GM19438 (cell line): ENCODE measurements at regions not wholly inside any gene's neighbourhood (a gene's known extent, or its start where the extent isn't known, plus 50 kb on each side); places are given as distances from the start of the nearest gene placed in this dataset.
"Not testable (repeated sequence)": the region's sequence is repeated elsewhere in the genome, so short reads cannot be mapped to it uniquely, and the experiment has no call there.

Source experiments
- ATAC-seq: cut with Tn5 transposase; IDR thresholded peaks from one replicate; pipeline ENCODE4 v1.9.1; 2021; ENCODE audit warnings: low read depth; ENCODE audit not compliant: unreplicated experiment

GRCh38 chr2:34001557-34001956 is 402.5 kb upstream of the FAM98A start:
- no peak for ATAC-seq

DNA sequence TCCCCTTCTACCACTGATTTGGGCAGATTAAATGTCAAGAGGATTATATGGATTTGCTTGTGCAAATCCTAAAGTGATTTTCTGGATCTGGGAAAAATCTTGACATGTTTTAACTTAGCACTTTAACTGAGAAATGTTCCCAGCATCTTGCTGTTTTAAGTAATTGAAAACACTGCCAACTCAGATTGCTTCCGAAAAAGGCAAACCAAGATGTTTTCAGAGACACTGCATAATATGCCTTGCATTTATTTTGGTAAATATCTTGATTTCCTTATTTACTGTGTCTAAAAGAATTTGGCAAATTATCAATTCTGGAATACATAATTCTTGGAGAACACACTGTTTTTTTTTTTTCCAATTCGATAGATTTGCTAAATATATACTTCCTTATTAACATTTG is 385.0 kb upstream of the FAM98A start:
- ATAC-seq: no peak

- ATAC-seq: no peak
Observed at GRCh38 chr2:33978471-33978870, 379.4 kb upstream of the FAM98A start.

DNA sequence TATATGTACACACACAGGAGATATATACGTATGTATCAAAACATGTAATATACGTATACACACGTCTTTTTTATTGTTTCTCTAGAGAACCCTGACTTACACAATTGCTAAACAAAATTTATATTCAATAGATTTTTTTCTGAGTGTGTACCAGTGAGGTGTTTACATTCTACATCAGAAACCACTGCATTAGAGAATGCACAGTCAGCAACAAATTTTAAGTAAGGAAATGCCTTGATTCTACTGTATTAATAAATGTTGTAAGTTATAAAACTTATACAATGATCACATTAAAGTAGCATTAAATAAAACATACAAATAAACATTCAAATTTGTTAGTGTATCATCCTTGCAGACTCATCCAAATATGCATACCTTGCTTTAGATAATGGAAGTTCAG is 376.4 kb upstream of the FAM98A start:
- ATAC-seq: no peak

GRCh38 chr2:33967103-33967502 is 368.0 kb upstream of the FAM98A start:
- no peak for ATAC-seq

GRCh38 chr2:33958591-33958990 is 359.5 kb upstream of the FAM98A start:
- ATAC-seq: no peak

- no peak for ATAC-seq
Observed at GRCh38 chr2:33949371-33949770, 350.3 kb upstream of the FAM98A start.

GRCh38 chr2:33946193-33946592 is 347.1 kb upstream of the FAM98A start:
- ATAC-seq: no peak

DNA sequence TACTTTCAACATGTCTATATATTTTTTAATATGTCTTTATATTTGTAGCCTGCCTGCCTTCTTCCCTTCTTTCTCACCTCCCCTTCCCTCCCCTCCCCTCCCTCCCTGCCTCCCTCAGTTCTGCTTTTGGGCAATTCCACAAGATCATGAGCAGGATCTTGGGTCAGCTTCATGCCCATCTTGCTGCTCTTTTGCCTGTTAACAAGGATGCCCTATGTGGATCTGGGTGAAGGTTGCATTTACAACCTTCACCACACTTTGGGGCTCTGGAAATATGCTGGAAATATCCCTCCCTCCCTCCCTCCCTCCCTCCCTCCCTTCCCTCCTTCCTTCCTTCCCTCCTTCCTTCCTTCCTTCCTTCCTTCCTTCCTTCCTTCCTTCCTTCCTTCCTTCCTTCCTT is 334.1 kb upstream of the FAM98A start:
- no peak for ATAC-seq

DNA sequence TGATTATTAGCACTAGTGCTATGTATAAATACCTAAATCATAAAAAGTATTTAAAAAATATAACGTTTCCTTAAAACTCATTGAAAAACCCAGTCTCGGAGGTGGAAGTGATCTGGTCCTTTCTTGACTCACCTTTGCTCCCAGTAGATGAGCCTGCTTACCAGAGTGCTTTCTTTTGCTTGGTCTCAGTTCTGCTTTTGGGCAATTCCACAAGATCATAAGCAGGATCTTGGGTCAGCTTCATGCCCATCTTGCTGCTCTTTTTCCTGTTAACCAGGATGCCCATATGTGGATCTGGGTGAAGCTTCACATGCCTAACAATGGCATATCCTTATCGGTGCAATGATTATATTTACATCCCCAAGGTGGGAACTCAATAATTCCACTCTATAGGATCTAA is 332.1 kb upstream of the FAM98A start:
- ATAC-seq: no peak

DNA sequence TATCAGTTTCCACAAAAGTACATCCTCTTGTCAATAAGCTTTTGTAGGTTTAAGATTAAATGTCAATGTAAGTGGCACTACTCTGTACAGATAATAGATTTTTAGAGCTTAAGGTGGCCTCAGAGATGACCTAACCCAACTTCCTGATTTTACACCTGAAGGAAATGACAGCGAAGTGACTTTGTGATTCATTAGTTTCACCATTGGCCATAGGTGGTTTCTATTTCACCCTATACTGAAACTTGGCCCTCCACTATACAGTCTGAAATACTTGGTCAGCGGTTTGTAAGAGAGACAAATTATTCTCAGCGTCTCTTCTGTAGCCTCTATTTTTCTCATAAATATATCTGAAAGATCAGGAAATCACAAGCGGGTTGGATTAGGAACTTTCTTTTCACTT is 330.4 kb upstream of the FAM98A start:
- peak; percentile 97 for ATAC-seq

DNA sequence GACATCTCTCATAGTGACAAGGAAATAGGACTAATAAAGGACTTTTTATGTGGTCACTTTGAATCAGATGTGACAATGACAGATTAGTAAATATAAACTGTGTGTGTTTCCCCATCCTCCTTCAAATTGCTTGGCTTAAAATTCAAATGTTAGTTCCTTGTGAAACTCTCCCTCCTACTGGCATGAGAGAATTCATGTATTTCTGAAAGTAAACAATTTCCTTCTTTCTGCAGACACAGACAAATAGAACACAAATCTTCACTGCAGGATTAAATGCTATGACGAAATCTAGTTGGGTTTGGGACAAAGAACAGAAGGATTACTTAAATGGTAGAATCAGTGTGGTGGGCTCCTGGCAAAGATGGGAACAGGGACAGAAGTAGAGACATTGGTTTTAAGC is 328.7 kb upstream of the FAM98A start:
- no peak for ATAC-seq

- no peak for ATAC-seq
Observed at GRCh38 chr2:33925311-33925710, 326.2 kb upstream of the FAM98A start.

- ATAC-seq: no peak
Observed at GRCh38 chr2:33924586-33925169, 325.6 kb upstream of the FAM98A start.

DNA sequence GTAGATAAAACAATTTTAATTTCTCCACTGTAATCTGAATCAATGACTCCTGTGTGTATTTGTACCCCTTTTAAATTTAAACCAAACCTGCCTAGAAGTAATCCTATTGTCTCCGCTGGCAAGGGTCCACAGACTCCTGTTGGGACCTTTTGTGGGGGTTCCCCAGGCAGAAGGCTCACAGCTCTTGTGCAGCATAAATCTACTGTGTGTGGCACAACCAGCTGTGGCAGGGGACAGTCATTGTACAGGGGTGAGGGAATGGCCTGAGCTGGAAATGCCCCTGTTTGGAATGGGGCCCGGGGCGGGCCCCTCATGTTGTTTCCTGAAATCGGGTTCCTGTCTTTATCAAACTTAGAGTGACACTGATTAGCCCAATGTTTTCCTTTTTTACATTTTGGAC is 318.2 kb upstream of the FAM98A start:
- no peak for ATAC-seq

DNA sequence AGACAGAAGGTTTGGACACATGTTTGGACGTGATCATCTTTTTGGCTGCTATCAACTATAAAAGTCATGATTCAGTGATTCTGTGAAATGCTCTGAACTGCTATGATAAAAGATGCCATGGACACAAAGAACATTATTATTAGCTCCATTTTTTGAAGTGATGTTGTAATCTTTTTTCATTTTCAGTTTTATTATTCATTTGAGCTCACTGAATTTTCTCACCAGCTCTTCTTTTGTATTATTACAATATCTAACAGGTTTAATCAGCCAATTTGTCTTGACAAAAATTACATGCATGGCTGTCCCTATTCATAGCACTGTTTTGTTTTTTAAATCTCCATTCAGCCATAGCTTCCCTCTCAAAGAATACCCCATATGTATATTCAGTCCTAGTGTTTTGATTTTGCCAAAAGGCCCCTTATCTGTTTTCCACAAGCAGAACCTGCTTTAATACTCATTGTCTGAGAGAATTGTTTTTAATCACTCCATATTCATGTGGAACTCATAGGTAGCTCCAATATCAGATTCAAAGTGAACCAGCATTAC is 314.0 kb upstream of the FAM98A start:
- no peak for ATAC-seq

DNA sequence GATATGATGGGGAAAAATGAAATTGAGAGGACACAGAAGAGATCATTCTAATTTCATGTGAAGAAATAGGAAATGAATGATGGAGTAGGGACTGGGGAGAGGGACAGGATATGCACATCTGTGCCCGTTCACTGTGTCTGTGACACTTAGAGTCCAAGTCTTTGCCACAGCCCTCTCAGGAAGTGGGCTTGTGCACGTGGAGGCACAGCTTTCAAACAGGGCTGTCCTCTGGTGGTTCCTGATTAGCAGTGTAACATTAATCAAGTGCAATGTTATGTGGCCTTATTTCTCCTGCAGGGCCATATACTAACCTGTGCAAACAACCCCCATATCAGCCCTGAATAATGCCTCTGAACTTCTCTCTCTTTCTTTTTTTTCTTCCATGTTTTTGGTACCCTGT is 312.2 kb upstream of the FAM98A start:
- ATAC-seq: no peak

GRCh38 chr2:33909945-33910695 is 311.0 kb upstream of the FAM98A start:
- no peak for ATAC-seq

DNA sequence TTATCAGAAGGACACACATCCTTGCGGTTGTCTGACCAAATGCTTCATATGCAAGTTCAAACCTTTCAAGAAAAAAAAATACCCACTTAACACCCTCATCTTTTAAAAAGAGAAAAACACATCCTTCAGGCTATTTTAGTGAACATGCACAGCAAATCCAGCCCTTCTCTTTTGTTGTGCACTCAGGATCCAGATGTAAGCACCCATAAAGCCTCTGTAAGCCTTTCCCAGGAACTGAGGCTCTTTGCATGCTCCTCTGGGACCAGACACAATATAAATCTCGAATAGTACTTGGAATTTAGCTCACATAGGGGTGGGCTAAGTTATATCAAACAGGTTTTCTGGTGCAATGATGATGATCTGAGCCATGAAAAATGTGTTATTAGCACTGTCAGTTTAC is 308.8 kb upstream of the FAM98A start:
- ATAC-seq: no peak

DNA sequence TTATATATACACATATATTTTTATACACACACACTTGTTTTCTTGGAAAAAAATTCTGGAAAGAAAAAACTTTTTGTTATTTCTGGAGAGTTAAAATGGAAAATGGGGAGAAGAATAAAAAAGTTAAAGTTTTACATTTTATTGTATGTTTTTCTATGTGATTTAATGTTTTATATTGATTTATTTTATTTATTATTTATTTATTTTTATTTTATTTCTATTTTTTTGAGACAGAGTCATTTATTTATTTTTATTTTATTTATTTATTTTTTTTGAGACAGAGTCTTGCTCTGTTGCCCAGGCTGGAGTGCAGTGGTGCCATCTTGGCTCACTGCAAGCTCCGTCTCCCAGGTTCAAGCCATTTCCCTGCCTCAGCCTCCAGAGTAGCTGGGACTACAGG is 307.0 kb upstream of the FAM98A start:
- ATAC-seq: not testable (repeated sequence)

- no peak for ATAC-seq
Observed at GRCh38 chr2:33904801-33905200, 305.7 kb upstream of the FAM98A start.

GRCh38 chr2:33903701-33904100 is 304.6 kb upstream of the FAM98A start:
- ATAC-seq: no peak
